Inferior parietal cortex (tissue), 1 donor: ENCODE measurements at regions not wholly inside any gene's neighbourhood (a gene's known extent, or its start where the extent isn't known, plus 50 kb on each side); places are given as distances from the start of the nearest gene placed in this dataset.
"Not testable (repeated sequence)": the region's sequence is repeated elsewhere in the genome, so short reads cannot be mapped to it uniquely, and the experiment has no call there.

Source experiments
- DNase-seq: peaks from one replicate; pipeline ENCODE4 v3.0.0-alpha.2; 2016; ENCODE audit errors: extremely low spot score

DNA sequence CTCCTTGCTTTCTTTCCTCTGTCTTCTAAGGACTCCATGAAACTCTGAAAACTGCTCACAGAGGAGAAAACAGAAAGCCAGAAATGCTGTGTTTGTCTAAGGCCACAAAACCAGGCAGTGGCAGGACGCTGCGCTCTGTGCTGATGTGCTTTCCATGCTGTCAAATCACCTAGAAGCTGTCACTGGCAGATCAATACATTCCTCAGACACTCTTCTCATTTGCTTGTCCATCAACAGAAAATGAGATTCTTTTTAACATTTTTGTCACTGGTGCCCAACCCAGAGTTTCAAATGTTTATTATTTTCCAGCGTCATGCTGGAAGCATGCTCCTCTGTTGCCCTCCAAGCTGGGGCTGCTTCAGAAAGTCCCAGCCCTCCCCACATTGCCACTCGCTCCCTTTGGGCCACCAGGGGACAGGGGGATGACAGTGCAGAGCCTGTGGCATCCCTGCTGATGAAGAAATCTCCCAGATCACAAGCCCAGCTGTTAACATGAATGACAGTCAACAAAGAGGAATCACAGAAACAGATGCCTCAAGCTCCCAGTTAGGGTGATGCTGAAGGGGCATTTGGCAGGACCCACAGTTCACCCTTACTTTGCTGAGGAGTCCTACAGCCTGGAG, 117.5 kb upstream of the MEIS1 start:
- no peak for DNase-seq

GRCh38 chr2:66306483-66306882, 128.4 kb upstream of the MEIS1 start:
- DNase-seq, result no peak

DNA sequence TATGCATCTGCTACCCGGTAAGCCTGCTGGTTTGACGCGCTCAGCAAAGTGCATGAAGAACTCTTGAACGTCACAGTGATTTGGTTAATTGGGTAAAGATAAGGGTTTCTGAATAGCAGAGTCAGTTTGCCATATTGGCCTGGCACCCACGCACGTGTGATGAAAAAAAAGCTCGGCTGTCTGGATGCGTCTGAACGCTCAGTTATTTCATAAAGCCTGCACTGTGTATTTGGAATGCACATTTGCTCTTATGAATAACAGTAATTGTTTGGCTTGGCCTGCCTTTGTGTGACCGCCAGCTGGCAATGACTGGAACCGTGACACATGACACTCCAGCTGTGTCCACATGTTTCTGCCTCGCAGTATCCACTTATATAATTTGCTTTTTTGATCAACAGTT, 129.2 kb upstream of the MEIS1 start:
- peak; percentile 59 for DNase-seq

GRCh38 chr2:66303471-66303870, 131.5 kb upstream of the MEIS1 start:
- no peak for DNase-seq

DNA sequence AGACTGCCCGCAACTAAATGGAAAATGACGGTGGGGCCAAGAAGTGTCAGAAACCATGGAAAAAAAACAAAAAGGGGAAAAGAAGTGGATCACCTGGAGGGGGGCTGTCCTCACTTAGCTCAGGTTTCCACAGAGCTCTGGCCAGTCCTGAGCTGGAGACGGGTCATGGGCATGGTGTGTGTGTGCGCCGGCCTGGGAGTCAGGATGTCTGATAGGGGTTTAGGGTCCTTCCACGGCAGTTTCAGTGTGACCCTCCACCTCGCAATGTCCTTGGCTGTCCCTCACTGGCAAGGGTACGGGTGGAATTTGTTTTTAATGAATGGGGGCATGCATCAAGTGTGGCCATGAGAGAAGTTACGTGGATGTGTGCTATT, 133.2 kb upstream of the MEIS1 start:
- DNase-seq, result no peak

- no peak for DNase-seq
Measured at GRCh38 chr2:66301022-66301766, 133.7 kb upstream of the MEIS1 start.

GRCh38 chr2:66283787-66284186, 151.1 kb upstream of the MEIS1 start:
- no peak for DNase-seq

- no peak for DNase-seq
Measured at GRCh38 chr2:66281980-66282379, 152.9 kb upstream of the MEIS1 start.

DNA sequence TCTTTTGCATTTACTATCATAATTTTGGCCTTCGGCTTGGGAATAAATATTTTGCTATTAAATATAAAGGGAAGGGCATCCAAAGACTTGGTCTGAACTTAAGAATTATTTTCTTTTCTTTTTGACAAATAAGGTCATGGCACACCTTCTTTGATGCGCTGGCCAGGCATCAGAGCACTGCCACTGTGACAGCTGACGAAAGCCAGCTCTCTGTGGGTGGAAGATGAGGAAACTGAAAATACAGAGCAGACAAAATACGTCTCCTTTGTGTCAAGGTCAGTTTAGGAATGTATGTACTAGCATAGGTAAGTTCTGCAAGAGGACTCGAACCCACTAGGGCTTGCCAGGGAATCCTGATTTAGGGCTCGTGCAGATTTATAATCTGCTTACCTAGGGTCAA, 155.9 kb upstream of the MEIS1 start:
- DNase-seq, result no peak

GRCh38 chr2:66275984-66276383, 158.9 kb upstream of the MEIS1 start:
- DNase-seq, result no peak

- no peak for DNase-seq
Measured at GRCh38 chr2:66273933-66274490, 160.9 kb upstream of the MEIS1 start.

- DNase-seq, result no peak
Measured at GRCh38 chr2:66272751-66273150, 162.2 kb upstream of the MEIS1 start.

DNA sequence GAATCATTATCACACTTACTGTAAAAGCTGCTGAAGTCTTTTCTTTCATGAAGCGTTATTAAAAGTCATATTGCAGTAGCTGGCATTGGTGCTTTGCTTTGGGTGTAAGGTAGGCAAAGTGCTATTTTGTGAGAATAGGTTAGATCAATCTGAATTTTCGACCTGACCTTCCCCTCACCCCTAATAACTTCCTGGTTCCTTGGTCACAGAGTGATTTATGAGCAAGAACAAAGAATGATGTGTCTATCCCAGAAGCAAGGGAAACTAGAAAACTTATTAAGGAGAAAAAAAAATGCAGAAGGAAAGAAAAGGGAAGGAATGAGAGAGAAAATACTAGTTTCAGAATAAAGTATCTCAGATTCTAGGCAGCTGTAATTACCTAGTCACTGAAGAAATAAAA, 163.1 kb upstream of the MEIS1 start:
- no peak for DNase-seq

DNA sequence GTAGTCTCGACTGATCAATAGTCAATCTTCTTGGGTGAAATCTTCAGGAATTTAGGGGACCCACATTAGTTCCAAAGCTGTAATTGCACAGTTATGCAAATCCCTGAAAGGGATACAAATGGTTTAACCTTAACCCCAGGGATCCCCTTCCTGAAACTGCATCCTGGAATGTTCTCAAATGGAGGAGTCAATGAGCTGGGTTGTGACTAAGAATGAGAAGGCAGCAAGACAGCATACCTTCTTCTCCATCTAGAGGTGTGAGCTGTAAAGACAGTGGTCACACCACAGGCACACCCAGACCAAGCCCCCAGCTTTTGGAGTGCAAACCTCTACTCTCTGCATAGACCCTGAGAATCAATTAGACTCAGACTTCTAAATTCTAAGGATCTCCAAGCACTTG, 164.7 kb upstream of the MEIS1 start:
- no peak for DNase-seq

DNA sequence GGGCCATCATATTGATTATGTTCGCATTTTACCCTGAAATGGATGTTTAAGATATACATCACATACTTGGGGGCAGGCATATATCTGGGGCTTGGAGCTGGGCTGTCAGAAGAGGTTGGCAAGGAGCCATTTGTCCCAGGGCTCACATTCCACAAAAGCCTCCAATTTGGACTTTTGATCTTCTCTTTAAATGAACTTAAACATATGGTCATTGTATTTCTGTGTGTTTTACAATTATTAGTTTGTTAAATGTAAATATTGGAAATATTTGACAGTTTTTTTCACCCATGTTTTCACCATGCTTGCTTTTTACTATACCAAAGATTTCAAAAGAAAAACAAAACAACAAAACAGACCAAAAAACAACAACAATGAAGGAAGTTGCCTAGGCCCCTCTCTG, 165.8 kb upstream of the MEIS1 start:
- DNase-seq, result no peak

DNA sequence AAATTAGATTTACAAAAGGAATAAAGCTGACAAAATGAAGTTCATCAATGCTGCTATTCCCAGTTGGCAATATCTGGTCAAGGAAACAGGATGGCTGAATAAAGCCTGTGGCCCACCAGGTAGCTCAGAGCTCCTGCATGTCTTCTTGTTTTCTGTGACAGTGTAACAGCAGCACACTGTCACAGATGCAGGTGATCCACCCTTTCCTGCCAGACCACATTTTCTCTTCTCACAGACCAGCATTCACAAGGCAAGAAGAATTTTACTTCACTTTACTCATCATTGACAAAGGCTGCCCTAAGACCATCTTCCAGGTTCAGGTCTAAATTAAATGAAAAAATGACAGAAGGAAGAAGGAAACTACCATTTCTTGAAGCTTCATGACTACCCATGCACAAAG, 166.2 kb upstream of the MEIS1 start:
- DNase-seq, result no peak

DNA sequence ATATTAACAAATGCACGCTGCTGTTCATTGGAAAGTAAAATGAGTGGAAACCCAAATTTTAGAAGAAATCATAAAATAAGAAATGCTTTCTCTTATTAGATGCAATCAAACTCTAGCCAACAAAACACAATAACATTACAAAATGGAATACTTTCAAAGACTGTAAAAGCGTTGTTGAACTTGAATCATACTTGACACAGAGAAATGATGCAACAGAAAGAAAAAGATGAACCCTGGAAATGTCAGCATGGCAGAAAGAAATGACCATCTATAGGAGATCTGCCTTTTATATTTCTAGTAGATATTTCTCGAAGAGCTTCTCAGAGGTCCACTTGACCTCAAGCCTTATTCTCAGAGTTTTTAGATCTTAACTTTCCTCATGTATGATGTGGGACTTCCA, 170.6 kb upstream of the MEIS1 start:
- no peak for DNase-seq

DNA sequence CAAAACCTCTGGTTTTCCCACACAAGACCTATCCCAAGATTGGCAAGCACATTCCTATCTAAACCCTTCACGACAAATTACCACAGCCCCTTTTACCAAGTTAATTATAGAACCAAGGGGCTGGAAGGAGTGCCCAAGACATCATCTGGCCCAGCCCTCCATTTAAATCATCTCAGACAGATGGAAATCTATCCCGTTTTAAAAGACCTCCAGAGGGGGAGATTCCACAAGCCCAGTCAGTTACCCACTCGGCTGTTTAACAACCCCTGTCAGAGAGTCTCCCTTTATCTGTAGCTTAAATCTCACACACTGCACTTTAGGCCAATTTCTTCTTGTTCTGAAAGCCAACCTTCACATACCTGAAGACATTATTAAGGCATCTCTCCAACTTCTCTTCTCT, 179.1 kb upstream of the MEIS1 start:
- DNase-seq, result no peak

DNA sequence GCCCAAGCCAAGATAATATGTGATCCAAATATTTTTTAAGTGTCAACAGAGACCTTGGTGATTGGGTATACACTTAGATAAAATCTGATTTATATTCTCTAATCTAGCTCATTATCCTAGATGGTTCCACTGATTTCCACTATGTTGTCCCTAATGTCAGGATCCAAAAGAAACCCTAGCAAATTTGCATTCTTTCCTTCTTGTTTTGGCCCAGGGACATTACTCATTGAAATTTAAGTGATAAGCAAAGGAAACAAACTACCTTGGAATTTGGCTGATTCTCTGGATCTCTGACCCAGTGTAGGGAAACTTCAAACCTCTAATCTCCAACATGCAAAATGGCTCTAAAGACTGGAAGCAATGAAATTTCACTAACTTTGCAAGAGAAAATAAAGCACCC, 179.8 kb upstream of the MEIS1 start:
- DNase-seq, result no peak

GRCh38 chr2:66253066-66253465, 181.9 kb upstream of the MEIS1 start:
- no peak for DNase-seq

DNA sequence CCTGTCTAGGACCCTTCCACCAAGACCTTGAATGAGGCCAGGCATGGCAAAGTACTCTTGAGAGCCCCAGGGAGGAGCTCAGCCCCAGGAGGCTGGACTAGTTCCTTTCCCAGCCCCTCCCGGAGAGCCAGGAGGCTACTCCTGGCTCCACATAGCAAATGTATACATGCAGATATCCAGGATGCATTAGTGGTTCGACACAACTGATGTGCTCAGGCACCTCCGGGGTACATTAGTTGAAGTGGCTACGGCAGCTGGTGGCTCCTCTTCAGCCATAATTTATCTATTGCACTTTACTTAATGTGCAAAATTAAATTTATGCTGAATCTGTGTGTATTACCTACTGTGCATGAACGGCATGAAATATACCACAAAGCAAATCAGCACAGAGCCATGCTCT, 182.8 kb upstream of the MEIS1 start:
- DNase-seq, result no peak

DNA sequence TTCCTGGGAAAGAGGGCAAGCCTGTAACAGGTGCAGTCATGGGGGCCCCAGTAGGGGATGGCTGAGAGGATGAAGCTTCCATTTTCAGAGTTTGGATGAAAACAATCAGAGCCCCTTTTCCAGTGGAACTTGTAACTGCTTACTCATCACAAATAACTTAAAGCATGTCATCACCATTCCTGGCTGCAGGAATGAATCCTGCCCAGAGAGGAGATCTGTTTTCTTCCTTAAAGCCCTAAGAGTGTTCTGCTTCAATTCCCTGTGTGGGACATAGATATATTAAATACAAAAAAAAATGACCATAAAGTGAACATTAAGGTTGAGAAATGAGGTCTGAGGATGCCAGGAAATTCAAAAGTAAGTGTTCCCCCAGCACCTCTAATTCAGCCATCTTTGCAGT, 183.4 kb upstream of the MEIS1 start:
- no peak for DNase-seq

- DNase-seq, result not testable (repeated sequence)
Measured at GRCh38 chr2:66249089-66249488, 185.8 kb upstream of the MEIS1 start.

DNA sequence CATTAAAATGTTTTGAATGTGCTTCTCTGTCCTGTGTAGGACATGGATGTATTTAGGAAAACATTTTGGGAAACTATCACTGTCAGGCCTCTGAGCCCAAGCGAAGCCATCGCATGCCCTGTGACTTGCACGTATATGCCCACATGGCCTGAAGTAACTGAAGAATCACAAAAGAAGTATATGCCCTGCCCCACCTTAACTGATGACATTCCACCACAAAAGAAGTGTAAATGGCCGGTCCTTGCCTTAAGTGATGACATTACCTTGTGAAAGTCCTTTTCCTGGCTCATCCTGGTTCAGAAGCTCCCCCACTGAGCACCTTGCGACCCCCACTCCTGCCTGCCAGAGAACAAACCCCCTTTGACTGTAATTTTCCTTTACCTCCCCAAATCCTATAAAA, 191.1 kb upstream of the MEIS1 start:
- not testable (repeated sequence) for DNase-seq
